ENCODE measurements at regions not wholly inside any gene's neighbourhood (a gene's known extent, or its start where the extent isn't known, plus 50 kb on each side); places are given as distances from the start of the nearest gene placed in this dataset.

GRCh38 chr10:25724241-25724640 is 209.8 kb upstream of the MYO3A start:
- Histone ChIP-seq H3K36me3 (replicated peaks; ENCODE audit: insufficient read depth, low read depth) (no peaks in the 10 kb centered on the region), H3K27me3 (no peaks in the 10 kb centered on the region), H3K4me3 (no peak overlapping the region), H3K9me3 (ENCODE audit: low read depth) (no peaks in the 10 kb centered on the region), H3K79me2 (no peaks in the 10 kb centered on the region), H3K9me2 (replicated peaks; ENCODE audit: insufficient read depth) (no peaks in the 10 kb centered on the region), H3K27ac (no peak overlapping the region), H4K20me1 (ENCODE audit: insufficient read depth, poor library complexity, severe bottlenecking) (no peaks in the 10 kb centered on the region), H3K4me2 (no peak overlapping the region), H3K4me1 (ENCODE audit: insufficient read depth) (no peaks in the 10 kb centered on the region), H2AFZ (no peak overlapping the region)
- no peak for DNase-seq (ENCODE audit: low spot score)
- TF ChIP-seq EZH2 (IDR thresholded peaks at IDR 0.05; ENCODE audit: borderline replicate concordance) (no peak), CTCF (IDR thresholded peaks at IDR 0.05; ENCODE audit: poor library complexity) (no peak), EZH2phosphoT487 (IDR thresholded peaks at IDR 0.05; ENCODE audit: low read depth, severe bottlenecking, unreplicated experiment) (no peak)
- WGBS (ENCODE audit: low lambda C conversion rate, missing lambda C conversion rate) = 92% methylated on average over 1 of the region's 1 CpG

DNA sequence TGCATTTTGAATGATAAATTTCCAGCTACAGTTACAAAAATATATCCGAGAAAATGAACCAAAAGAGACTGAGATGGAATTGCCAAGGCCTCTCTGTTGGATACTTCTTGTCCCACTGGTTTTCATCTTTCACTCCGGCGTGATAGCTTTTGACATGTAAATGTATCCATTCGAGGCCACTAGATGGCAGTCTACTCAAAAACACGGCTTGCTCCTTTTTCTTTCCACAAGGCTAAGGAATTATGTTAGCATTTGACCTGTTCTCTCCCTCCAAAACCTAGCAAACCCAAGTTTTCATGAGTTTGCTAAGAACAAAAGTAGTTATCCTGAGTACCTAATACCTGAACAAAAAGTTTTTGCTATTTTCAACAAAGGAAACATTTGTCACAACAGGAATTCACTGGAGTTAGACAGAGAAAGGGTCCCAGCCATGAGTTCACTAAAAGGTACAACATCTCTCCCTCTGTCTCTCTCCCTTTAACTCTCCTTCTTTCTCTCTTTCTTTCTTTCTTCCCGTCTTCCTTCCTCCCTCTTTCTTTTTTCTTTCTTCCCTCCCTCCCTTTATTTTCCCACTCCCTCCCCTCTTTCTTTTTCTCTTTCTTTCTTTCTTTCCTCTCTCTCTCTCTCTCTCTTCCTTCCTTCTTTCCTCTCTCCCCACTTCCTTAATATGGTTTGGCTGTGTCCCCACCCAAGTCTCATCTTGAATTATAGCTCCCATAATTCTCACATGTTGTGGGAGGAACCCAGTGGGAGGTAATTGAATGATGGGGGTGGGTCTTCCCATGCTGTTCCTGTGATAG is 207.9 kb upstream of the MYO3A start:
- H3K27me3 ChIP-seq = no peaks in the 10 kb centered on the region
- no peaks in the 10 kb centered on the region for H3K36me3 ChIP-seq (replicated peaks; ENCODE audit: insufficient read depth, low read depth)
- no peaks in the 10 kb centered on the region for H3K79me2 ChIP-seq
- no peak overlapping the region for H3K4me3 ChIP-seq
- H4K20me1 ChIP-seq (ENCODE audit: insufficient read depth, poor library complexity, severe bottlenecking) = no peaks in the 10 kb centered on the region
- no peak overlapping the region for H3K27ac ChIP-seq
- H3K4me1 ChIP-seq (ENCODE audit: insufficient read depth) = no peaks in the 10 kb centered on the region
- DNase-seq (ENCODE audit: low spot score) = peak; percentile 79
- H3K9me3 ChIP-seq (ENCODE audit: low read depth) = no peaks in the 10 kb centered on the region
- no peak overlapping the region for H3K4me2 ChIP-seq
- TF ChIP-seq EZH2phosphoT487 (IDR thresholded peaks at IDR 0.05; ENCODE audit: low read depth, severe bottlenecking, unreplicated experiment) = no peak
- peak; percentile 70 for TF ChIP-seq CTCF (IDR thresholded peaks at IDR 0.05; ENCODE audit: poor library complexity)
- no peak overlapping the region for H2AFZ ChIP-seq
- WGBS (ENCODE audit: low lambda C conversion rate, missing lambda C conversion rate) = 22% methylated on average over 6 of the region's 6 CpGs
- H3K9me2 ChIP-seq (replicated peaks; ENCODE audit: insufficient read depth) = no peaks in the 10 kb centered on the region

- Histone ChIP-seq H3K9me3 (ENCODE audit: low read depth) (no peaks in the 10 kb centered on the region), H3K9me2 (replicated peaks; ENCODE audit: insufficient read depth) (no peaks in the 10 kb centered on the region), H3K4me3 (no peak overlapping the region), H3K79me2 (no peaks in the 10 kb centered on the region), H3K4me1 (ENCODE audit: insufficient read depth) (no peaks in the 10 kb centered on the region), H3K27ac (no peak overlapping the region), H3K27me3 (no peaks in the 10 kb centered on the region), H2AFZ (no peak overlapping the region), H4K20me1 (ENCODE audit: insufficient read depth, poor library complexity, severe bottlenecking) (no peaks in the 10 kb centered on the region), H3K36me3 (replicated peaks; ENCODE audit: insufficient read depth, low read depth) (no peaks in the 10 kb centered on the region), H3K4me2 (no peak overlapping the region)
- TF ChIP-seq EZH2 (IDR thresholded peaks at IDR 0.05; ENCODE audit: borderline replicate concordance) = no peak
- TF ChIP-seq CTCF (IDR thresholded peaks at IDR 0.05; ENCODE audit: poor library complexity) = no peak
- no peak for TF ChIP-seq EZH2phosphoT487 (IDR thresholded peaks at IDR 0.05; ENCODE audit: low read depth, severe bottlenecking, unreplicated experiment)
- WGBS (ENCODE audit: low lambda C conversion rate, missing lambda C conversion rate) = 96% methylated on average over 4 of the region's 4 CpGs
- no peak for DNase-seq (ENCODE audit: low spot score)
These were observed 195.3 kb upstream of the MYO3A start for GRCh38 chr10:25738776-25739175.

Data from hepatocyte (in vitro differentiated cells).